Gastroesophageal sphincter (tissue), 3 donors: ENCODE measurements at regions not wholly inside any gene's neighbourhood (a gene's known extent, or its start where the extent isn't known, plus 50 kb on each side); places are given as distances from the start of the nearest gene placed in this dataset.

Experiments
- POLR2A ChIP-seq, 2 donors: fragments of 450-650 bp; IDR thresholded peaks; one replicate each; pipeline ENCODE4 v1.6.1; 2017; ENCODE audit warnings: antibody characterized with exemption in 2 of 2, mild to moderate bottlenecking in 2 of 2, moderate library complexity in 1 of 2
- POLR2AphosphoS5 ChIP-seq: sonication (generic); formaldehyde crosslinking; IDR thresholded peaks from one replicate; pipeline ENCODE4 v1.6.1; 2017; ENCODE audit warnings: antibody characterized with exemption
- TF ChIP-seq, protein P1 (sequence below), 4 experiments: fragments of 200-600 bp in 2 of 4; fragments of 450-650 bp in 2 of 4; sonication (generic) in 1 of 4; IDR thresholded peaks; one replicate each; pipeline ENCODE4 v1.5.1; 2017 to 2019; ENCODE audit warnings: antibody characterized with exemption in 4 of 4, mild to moderate bottlenecking in 2 of 4, moderate library complexity in 2 of 4

- TF ChIP-seq, protein P1, sequence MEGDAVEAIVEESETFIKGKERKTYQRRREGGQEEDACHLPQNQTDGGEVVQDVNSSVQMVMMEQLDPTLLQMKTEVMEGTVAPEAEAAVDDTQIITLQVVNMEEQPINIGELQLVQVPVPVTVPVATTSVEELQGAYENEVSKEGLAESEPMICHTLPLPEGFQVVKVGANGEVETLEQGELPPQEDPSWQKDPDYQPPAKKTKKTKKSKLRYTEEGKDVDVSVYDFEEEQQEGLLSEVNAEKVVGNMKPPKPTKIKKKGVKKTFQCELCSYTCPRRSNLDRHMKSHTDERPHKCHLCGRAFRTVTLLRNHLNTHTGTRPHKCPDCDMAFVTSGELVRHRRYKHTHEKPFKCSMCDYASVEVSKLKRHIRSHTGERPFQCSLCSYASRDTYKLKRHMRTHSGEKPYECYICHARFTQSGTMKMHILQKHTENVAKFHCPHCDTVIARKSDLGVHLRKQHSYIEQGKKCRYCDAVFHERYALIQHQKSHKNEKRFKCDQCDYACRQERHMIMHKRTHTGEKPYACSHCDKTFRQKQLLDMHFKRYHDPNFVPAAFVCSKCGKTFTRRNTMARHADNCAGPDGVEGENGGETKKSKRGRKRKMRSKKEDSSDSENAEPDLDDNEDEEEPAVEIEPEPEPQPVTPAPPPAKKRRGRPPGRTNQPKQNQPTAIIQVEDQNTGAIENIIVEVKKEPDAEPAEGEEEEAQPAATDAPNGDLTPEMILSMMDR (IDR thresholded peaks at IDR 0.05): no peak
- TF ChIP-seq POLR2AphosphoS5 (no peak), POLR2A (IDR thresholded peaks at IDR 0.05) (no peak)
These were observed 97.0 kb upstream of the MC4R start for GRCh38 chr18:60469387-60470100.
